ENCODE measurements at regions not wholly inside any gene's neighbourhood (a gene's known extent, or its start where the extent isn't known, plus 50 kb on each side); places are given as distances from the start of the nearest gene placed in this dataset.

DNA sequence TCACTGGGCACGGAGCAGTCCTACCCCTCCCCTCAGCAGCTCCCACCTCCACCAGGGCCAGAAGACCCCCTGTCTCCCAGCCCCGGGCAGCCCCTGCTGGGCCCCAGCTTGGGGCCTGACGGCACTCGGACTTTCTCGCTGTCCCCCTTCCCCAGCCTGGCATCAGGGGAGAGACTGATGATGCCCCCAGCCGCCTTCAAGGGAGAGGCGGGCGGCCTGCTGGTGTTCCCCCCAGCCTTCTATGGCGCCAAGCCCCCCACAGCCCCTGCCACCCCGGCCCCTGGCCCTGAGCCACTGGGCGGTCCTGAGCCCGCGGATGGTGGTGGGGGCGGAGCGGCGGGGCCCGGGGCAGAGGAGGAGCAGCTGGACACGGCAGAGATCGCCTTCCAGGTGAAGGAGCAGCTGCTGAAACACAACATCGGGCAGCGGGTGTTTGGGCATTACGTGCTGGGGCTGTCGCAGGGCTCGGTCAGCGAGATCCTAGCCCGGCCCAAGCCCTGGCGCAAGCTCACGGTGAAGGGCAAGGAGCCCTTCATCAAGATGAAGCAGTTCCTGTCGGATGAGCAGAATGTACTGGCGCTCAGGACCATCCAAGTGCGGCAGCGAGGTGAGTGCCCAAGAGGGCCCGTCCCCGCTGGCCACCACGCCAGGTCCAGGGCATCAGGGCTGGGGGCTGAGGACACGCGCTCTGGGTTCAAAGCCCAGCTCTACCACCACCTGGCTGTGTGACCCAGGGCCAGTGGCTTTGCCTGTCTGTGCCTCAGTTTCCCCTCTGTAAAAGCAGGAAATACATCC lies 58.6 kb downstream of the PHETA1 start:
- Histone ChIP-seq H3K9ac (ENCODE audit: low read length) (no peak overlapping the region), H3K4me1 (ENCODE audit: control insufficient read depth, insufficient read depth, low read length) (no peaks in the 10 kb centered on the region), H3K4me3 (ENCODE audit: low read depth, low read length) (no peak overlapping the region), H3K27me3 (ENCODE audit: control insufficient read depth, insufficient read depth, low read length) (no peaks in the 10 kb centered on the region), H3K27ac (ENCODE audit: low read depth, low read length) (no peak overlapping the region), H3K36me3 (ENCODE audit: control insufficient read depth, insufficient read depth, low read length) (no peaks in the 10 kb centered on the region; the same call in 1 of the 2 replicates), H3K9me3 (ENCODE audit: control insufficient read depth, insufficient read depth, low read depth, low read length) (peaks cover 10% of the 10 kb centered on the region)

GRCh38 chr12:111309584-111309983 lies 59.3 kb downstream of the PHETA1 start:
- Histone ChIP-seq H3K27ac (ENCODE audit: low read depth, low read length) (no peak overlapping the region), H3K9me3 (ENCODE audit: control insufficient read depth, insufficient read depth, low read depth, low read length) (peaks cover 17% of the 10 kb centered on the region), H3K4me3 (ENCODE audit: low read depth, low read length) (no peak overlapping the region), H3K36me3 (ENCODE audit: control insufficient read depth, insufficient read depth, low read length) (no peaks in the 10 kb centered on the region; the same call in 1 of the 2 replicates), H3K9ac (ENCODE audit: low read length) (no peak overlapping the region), H3K27me3 (ENCODE audit: control insufficient read depth, insufficient read depth, low read length) (no peaks in the 10 kb centered on the region), H3K4me1 (ENCODE audit: control insufficient read depth, insufficient read depth, low read length) (no peaks in the 10 kb centered on the region)

- H3K36me3 ChIP-seq (ENCODE audit: control insufficient read depth, insufficient read depth, low read length), result no peaks in the 10 kb centered on the region; the same call in 1 of the 2 replicates
These were observed 60.4 kb downstream of the PHETA1 start for GRCh38 chr12:111308473-111308872.

DNA sequence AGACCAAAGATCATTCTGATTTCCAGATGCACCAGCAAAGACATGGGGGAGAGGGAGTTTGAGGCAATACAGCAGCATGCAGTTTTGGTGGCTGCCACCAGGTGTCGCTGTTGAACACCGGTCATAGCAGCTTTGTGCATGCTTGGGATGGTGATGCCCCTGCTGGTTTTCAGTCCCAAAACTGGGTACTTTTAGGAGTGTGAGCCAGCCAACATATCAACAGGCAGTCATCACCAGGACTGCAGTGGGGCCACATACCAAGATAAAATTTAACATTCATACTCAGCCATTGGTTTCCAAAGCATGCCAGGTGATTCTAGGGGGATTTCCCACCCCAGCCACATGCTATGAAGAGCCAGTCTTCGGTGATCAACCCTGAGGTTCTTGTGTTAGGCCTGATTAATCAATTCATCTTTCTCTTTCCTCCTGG lies 64.2 kb downstream of the PHETA1 start:
- no peaks in the 10 kb centered on the region for H3K4me1 ChIP-seq (ENCODE audit: control insufficient read depth, insufficient read depth, low read length)
- H3K9me3 ChIP-seq (ENCODE audit: control insufficient read depth, insufficient read depth, low read depth, low read length), result peaks cover 28% of the 10 kb centered on the region
- no peaks in the 10 kb centered on the region for H3K36me3 ChIP-seq (ENCODE audit: control insufficient read depth, insufficient read depth, low read length)
- no peak overlapping the region for H3K9ac ChIP-seq (ENCODE audit: low read length)
- no peak overlapping the region for H3K27ac ChIP-seq (ENCODE audit: low read depth, low read length)
- H3K27me3 ChIP-seq (ENCODE audit: control insufficient read depth, insufficient read depth, low read length), result no peaks in the 10 kb centered on the region
- H3K4me3 ChIP-seq (ENCODE audit: low read depth, low read length), result no peak overlapping the region

More at GRCh38 chr12:111308473-111308872, 60.4 kb downstream of the PHETA1 start:
- no peak overlapping the region for H3K9ac ChIP-seq (ENCODE audit: low read length)
- no peaks in the 10 kb centered on the region for H3K4me1 ChIP-seq (ENCODE audit: control insufficient read depth, insufficient read depth, low read length)
- peaks cover 28% of the 10 kb centered on the region for H3K9me3 ChIP-seq (ENCODE audit: control insufficient read depth, insufficient read depth, low read depth, low read length)
- no peaks in the 10 kb centered on the region for H3K27me3 ChIP-seq (ENCODE audit: control insufficient read depth, insufficient read depth, low read length)
- no peak overlapping the region for H3K27ac ChIP-seq (ENCODE audit: low read depth, low read length)
- H3K4me3 ChIP-seq (ENCODE audit: low read depth, low read length), result no peak overlapping the region

- Histone ChIP-seq H3K9me3 (ENCODE audit: control insufficient read depth, insufficient read depth, low read depth, low read length) (peaks cover 28% of the 10 kb centered on the region), H3K36me3 (ENCODE audit: control insufficient read depth, insufficient read depth, low read length) (no peaks in the 10 kb centered on the region), H3K4me3 (ENCODE audit: low read depth, low read length) (no peak overlapping the region), H3K27ac (ENCODE audit: low read depth, low read length) (no peak overlapping the region), H3K27me3 (ENCODE audit: control insufficient read depth, insufficient read depth, low read length) (no peaks in the 10 kb centered on the region), H3K4me1 (ENCODE audit: control insufficient read depth, insufficient read depth, low read length) (peaks cover 2% of the 10 kb centered on the region; the same call in 1 of the 2 replicates), H3K9ac (ENCODE audit: low read length) (no peak overlapping the region)
These were observed 65.4 kb downstream of the PHETA1 start for GRCh38 chr12:111303531-111303930.

- peaks cover 3% of the 10 kb centered on the region; the same call in 1 of the 2 replicates for H3K4me1 ChIP-seq (ENCODE audit: control insufficient read depth, insufficient read depth, low read length)
- no peak overlapping the region for H3K27ac ChIP-seq (ENCODE audit: low read depth, low read length)
- no peaks in the 10 kb centered on the region for H3K27me3 ChIP-seq (ENCODE audit: control insufficient read depth, insufficient read depth, low read length)
- H3K9me3 ChIP-seq (ENCODE audit: control insufficient read depth, insufficient read depth, low read depth, low read length), result peaks cover 4% of the 10 kb centered on the region; the same call in 1 of the 2 replicates
- no peak overlapping the region for H3K4me3 ChIP-seq (ENCODE audit: low read depth, low read length)
- no peak overlapping the region for H3K9ac ChIP-seq (ENCODE audit: low read length)
- no peaks in the 10 kb centered on the region for H3K36me3 ChIP-seq (ENCODE audit: control insufficient read depth, insufficient read depth, low read length)
These were observed 70.1 kb downstream of the PHETA1 start for GRCh38 chr12:111298582-111299436.

DNA sequence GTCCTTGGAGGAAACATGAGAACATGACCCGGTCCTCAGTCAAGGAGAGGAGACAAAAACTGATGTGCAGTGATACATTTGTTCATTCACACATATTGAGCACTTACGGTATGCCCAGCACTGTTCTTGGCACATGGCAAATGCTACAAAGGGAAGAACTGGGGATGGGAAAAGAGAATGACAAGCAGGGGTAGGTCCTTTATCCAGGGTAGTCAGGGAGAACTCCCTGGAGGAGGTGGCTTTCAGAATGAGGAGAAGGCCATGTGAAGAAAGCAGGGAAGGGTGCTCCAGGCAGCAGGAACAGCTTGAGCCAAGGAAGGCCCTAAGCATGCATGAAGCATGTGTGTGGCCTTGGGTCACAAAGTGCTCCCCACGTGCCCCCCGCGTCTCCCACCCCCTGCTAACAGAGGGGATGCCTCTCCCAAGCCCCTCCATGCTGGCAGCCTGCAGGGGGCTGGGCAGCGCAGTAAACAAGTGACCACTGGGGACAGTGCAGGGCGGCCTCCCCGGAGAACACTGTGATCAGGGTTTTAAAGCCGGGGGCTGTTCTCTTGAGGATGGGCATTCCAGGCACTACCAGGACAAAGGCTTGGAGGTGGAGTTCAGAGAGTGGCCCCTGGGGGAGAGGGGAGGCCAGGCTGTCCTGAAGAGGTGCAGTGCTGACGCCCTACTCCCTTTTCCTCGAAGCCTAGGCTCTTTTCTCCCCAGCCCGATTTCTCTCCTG lies 71.0 kb downstream of the PHETA1 start:
- H3K36me3 ChIP-seq (ENCODE audit: control insufficient read depth, insufficient read depth, low read length), result no peaks in the 10 kb centered on the region
- H3K4me3 ChIP-seq (ENCODE audit: low read depth, low read length), result no peak overlapping the region
- no peak overlapping the region for H3K9ac ChIP-seq (ENCODE audit: low read length)
- H3K9me3 ChIP-seq (ENCODE audit: control insufficient read depth, insufficient read depth, low read depth, low read length), result no peaks in the 10 kb centered on the region
- no peak overlapping the region for H3K27ac ChIP-seq (ENCODE audit: low read depth, low read length)
- H3K27me3 ChIP-seq (ENCODE audit: control insufficient read depth, insufficient read depth, low read length), result no peaks in the 10 kb centered on the region
- peaks cover 3% of the 10 kb centered on the region; the same call in 1 of the 2 replicates for H3K4me1 ChIP-seq (ENCODE audit: control insufficient read depth, insufficient read depth, low read length)

GRCh38 chr12:111296906-111297463 lies 71.9 kb downstream of the PHETA1 start:
- Histone ChIP-seq H3K36me3 (ENCODE audit: control insufficient read depth, insufficient read depth, low read length) (0 out of 2 replicates have a peak, but pooled peaks cover under 1% of the 10 kb centered on the region), H3K9me3 (ENCODE audit: control insufficient read depth, insufficient read depth, low read depth, low read length) (no peaks in the 10 kb centered on the region), H3K4me3 (ENCODE audit: low read depth, low read length) (no peak overlapping the region), H3K27me3 (ENCODE audit: control insufficient read depth, insufficient read depth, low read length) (no peaks in the 10 kb centered on the region), H3K27ac (ENCODE audit: low read depth, low read length) (no peak overlapping the region), H3K9ac (ENCODE audit: low read length) (no peak overlapping the region), H3K4me1 (ENCODE audit: control insufficient read depth, insufficient read depth, low read length) (peaks cover 3% of the 10 kb centered on the region; the same call in 1 of the 2 replicates)

DNA sequence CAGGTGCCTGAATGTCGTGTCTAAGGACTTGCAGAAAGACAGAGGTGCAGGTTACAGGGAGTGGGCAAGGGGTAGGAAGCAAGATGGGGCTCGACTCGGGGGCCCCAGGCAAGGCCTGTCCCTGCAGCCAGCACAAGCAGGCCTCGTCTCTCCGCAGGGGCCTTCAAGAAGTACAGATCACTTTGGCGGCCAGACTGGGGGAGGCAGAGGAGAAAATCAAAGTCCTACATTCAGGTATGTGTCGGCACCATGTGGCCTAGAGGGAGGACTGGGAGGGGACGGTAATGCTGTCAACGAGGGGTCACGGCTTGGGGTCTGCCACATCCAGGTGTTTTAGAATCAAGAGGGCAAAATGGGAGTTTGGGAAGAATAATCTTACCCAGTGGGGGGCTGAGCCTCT lies 73.7 kb downstream of the PHETA1 start:
- Histone ChIP-seq H3K9ac (ENCODE audit: low read length) (no peak overlapping the region), H3K4me3 (ENCODE audit: low read depth, low read length) (no peak overlapping the region), H3K27me3 (ENCODE audit: control insufficient read depth, insufficient read depth, low read length) (no peaks in the 10 kb centered on the region)

DNA sequence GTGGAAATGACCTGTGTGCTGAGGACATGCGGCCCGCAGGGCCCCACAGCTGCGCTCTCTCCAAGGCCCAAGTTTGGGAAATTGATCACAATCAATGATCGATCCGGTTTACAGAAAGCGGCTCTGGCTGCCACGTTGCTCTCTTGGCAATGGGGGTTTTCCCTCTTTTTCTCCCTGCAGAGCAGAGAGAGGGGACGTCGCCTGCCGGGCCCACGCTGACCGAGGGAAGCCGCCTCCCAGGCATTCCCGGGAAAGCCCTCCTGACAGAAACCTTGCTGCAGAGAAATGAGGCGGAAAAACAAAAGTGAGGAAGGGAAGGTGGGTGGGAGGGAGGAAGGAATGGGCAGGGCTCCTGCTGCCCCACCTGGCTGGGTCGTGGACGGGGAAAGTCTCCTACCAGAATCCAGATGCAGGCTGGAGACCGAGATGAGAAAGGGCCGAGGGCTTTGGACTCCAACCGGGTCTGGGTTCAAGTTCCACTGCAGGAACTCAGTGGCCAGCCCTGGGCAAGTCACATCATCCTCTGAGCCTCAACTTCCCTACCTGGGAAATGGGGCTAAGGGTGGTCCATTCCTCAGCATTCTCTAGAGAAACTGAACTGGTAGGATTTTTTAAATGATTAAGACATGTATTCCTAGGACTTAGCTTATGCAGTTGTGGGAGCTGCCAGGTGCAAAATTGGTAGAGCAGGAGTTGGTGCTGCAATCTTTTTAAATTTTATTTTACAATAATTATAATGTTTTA lies 75.5 kb downstream of the PHETA1 start:
- Histone ChIP-seq H3K27me3 (ENCODE audit: control insufficient read depth, insufficient read depth, low read length) (no peaks in the 10 kb centered on the region), H3K4me1 (ENCODE audit: control insufficient read depth, insufficient read depth, low read length) (peaks cover under 1% of the 10 kb centered on the region; the same call in 1 of the 2 replicates), H3K9ac (ENCODE audit: low read length) (no peak overlapping the region), H3K36me3 (ENCODE audit: control insufficient read depth, insufficient read depth, low read length) (0 out of 2 replicates have a peak, but pooled peaks cover 3% of the 10 kb centered on the region), H3K4me3 (ENCODE audit: low read depth, low read length) (no peak overlapping the region), H3K27ac (ENCODE audit: low read depth, low read length) (no peak overlapping the region), H3K9me3 (ENCODE audit: control insufficient read depth, insufficient read depth, low read depth, low read length) (no peaks in the 10 kb centered on the region)

More for the DNA sequence above, 73.7 kb downstream of the PHETA1 start:
- Histone ChIP-seq H3K9me3 (ENCODE audit: control insufficient read depth, insufficient read depth, low read depth, low read length) (no peaks in the 10 kb centered on the region), H3K27ac (ENCODE audit: low read depth, low read length) (no peak overlapping the region), H3K36me3 (ENCODE audit: control insufficient read depth, insufficient read depth, low read length) (0 out of 2 replicates have a peak, but pooled peaks cover 3% of the 10 kb centered on the region), H3K4me1 (ENCODE audit: control insufficient read depth, insufficient read depth, low read length) (peaks cover 3% of the 10 kb centered on the region; the same call in 1 of the 2 replicates)

Data from HUES6 (cell line).